HEK293 (cell line): ENCODE measurements at regions not wholly inside any gene's neighbourhood (a gene's known extent, or its start where the extent isn't known, plus 50 kb on each side); places are given as distances from the start of the nearest gene placed in this dataset.

ENCODE experiments used
- CTCF ChIA-PET: fragments of 350-600 bp; formaldehyde crosslinking; extraction: SDS; loops from one replicate; lab custom pipeline; 2021; ENCODE audit warnings: antibody characterized with exemption; lab: Yijun Ruan, JAX
- POLR2A ChIA-PET: fragments of 300-600 bp; formaldehyde crosslinking; extraction: SDS; loops from one replicate; lab custom pipeline; 2020; ENCODE audit warnings: antibody characterized with exemption, inconsistent platforms; lab: Yijun Ruan, JAX
- H3K27ac ChIP-seq: fragments of 200-500 bp; sonication (Bioruptor generic); 2 replicates; pipeline ENCODE4 v1.5.1; 2014; ENCODE audit warnings: low read depth, low read length, control low read depth, inconsistent platforms; ENCODE audit errors: extremely low read depth
- H3K36me3 ChIP-seq, 2 experiments: fragments of 200-500 bp in 1 of 2; sonication (Bioruptor generic) in 1 of 2; 1 replicate in 1 of 2; 2 replicates in 1 of 2; pipeline ENCODE4 v1.5.1; 2014 to 2017; ENCODE audit warnings: inconsistent platforms in 2 of 2, low read length in 2 of 2; ENCODE audit not compliant: control insufficient read depth in 2 of 2, insufficient read depth in 1 of 2
- H3K4me1 ChIP-seq: fragments of 200-500 bp; sonication (Bioruptor generic); 2 replicates; pipeline ENCODE4 v1.5.1; 2014; ENCODE audit warnings: mild to moderate bottlenecking, low read length, inconsistent platforms; ENCODE audit not compliant: control insufficient read depth, insufficient read depth
- H3K4me3 ChIP-seq: 2 replicates; pipeline ENCODE4 v1.5.1; 2011; ENCODE audit warnings: low read depth, mild to moderate bottlenecking, control low read depth, low read length, moderate library complexity
- H3K9me3 ChIP-seq: fragments of 200-500 bp; sonication (Bioruptor generic); 2 replicates; pipeline ENCODE4 v1.5.1; 2014; ENCODE audit warnings: low read depth, low read length, inconsistent platforms; ENCODE audit not compliant: control insufficient read depth, insufficient read depth
- KLF16 ChIP-seq: fragments of 450-650 bp; formaldehyde crosslinking; IDR thresholded peaks from 2 replicates; pipeline ENCODE4 v1.5.1; 2017; ENCODE audit warnings: missing biosample characterization, missing genetic modification characterization
- REPIN1 ChIP-seq: fragments of 450-650 bp; formaldehyde crosslinking; IDR thresholded peaks from 2 replicates; pipeline ENCODE4 v1.5.1; 2017; ENCODE audit warnings: missing biosample characterization, missing genetic modification characterization, low read depth
- TCF7L2 ChIP-seq: IDR thresholded peaks from 2 replicates; pipeline ENCODE4 v1.6.1; 2011; ENCODE audit warnings: low read depth, mild to moderate bottlenecking, inconsistent platforms, low read length, moderate library complexity, borderline replicate concordance
- YY1 ChIP-seq: fragments of 450-650 bp; formaldehyde crosslinking; IDR thresholded peaks from 2 replicates; pipeline ENCODE4 v1.5.1; 2018; ENCODE audit warnings: missing biosample characterization, missing genetic modification characterization
- ZBTB1 ChIP-seq: fragments of 450-650 bp; formaldehyde crosslinking; IDR thresholded peaks from 2 replicates; pipeline ENCODE4 v1.5.1; 2016; ENCODE audit warnings: missing biosample characterization, missing genetic modification characterization
- ZEB2 ChIP-seq: fragments of 450-650 bp; formaldehyde crosslinking; IDR thresholded peaks from 2 replicates; pipeline ENCODE4 v1.5.1; 2016; ENCODE audit warnings: missing biosample characterization, missing genetic modification characterization
- ZNF10 ChIP-seq: fragments of 450-650 bp; formaldehyde crosslinking; IDR thresholded peaks from 2 replicates; pipeline ENCODE4 v1.5.1; 2017; ENCODE audit warnings: missing biosample characterization, missing genetic modification characterization
- ZNF473 ChIP-seq: fragments of 450-650 bp; formaldehyde crosslinking; IDR thresholded peaks from 2 replicates; pipeline ENCODE4 v1.5.1; 2017; ENCODE audit warnings: missing biosample characterization, missing genetic modification characterization
- ZNF629 ChIP-seq: fragments of 450-650 bp; formaldehyde crosslinking; IDR thresholded peaks from 2 replicates; pipeline ENCODE4 v1.5.1; 2017; ENCODE audit warnings: missing biosample characterization, missing genetic modification characterization
- ZNF654 ChIP-seq: fragments of 450-650 bp; formaldehyde crosslinking; IDR thresholded peaks from 2 replicates; pipeline ENCODE4 v1.5.1; 2016; ENCODE audit warnings: low read depth, missing biosample characterization, missing genetic modification characterization
- ZNF768 ChIP-seq: fragments of 450-650 bp; formaldehyde crosslinking; IDR thresholded peaks from 2 replicates; pipeline ENCODE4 v1.5.1; 2018; ENCODE audit warnings: missing biosample characterization, mild to moderate bottlenecking, missing genetic modification characterization
- ZNF791 ChIP-seq: fragments of 450-650 bp; formaldehyde crosslinking; IDR thresholded peaks from 2 replicates; pipeline ENCODE4 v1.5.1; 2016; ENCODE audit warnings: missing biosample characterization, missing genetic modification characterization
- ZNF830 ChIP-seq: fragments of 450-650 bp; IDR thresholded peaks from 2 replicates; pipeline ENCODE4 v1.5.0; 2018; ENCODE audit warnings: missing biosample characterization, missing genetic modification characterization, low read depth, mild to moderate bottlenecking, moderate library complexity
- ZNF843 ChIP-seq: fragments of 450-650 bp; formaldehyde crosslinking; IDR thresholded peaks from 2 replicates; pipeline ENCODE4 v1.5.1; 2016; ENCODE audit warnings: missing biosample characterization, missing genetic modification characterization
- TF ChIP-seq, protein P1 (sequence below): fragments of 450-650 bp; formaldehyde crosslinking; IDR thresholded peaks from 2 replicates; pipeline ENCODE4 v1.5.1; 2016; ENCODE audit warnings: missing biosample characterization, missing genetic modification characterization
- TF ChIP-seq, protein P2 (sequence below): fragments of 450-650 bp; formaldehyde crosslinking; IDR thresholded peaks from 2 replicates; pipeline ENCODE4 v1.5.1; 2016; ENCODE audit warnings: missing biosample characterization, missing genetic modification characterization
- TF ChIP-seq, protein P3 (sequence below): fragments of 450-650 bp; IDR thresholded peaks from 2 replicates; pipeline ENCODE4 v1.5.1; 2018; ENCODE audit warnings: missing biosample characterization, mild to moderate bottlenecking, missing genetic modification characterization
- TF ChIP-seq, protein P4 (sequence below): fragments of 450-650 bp; formaldehyde crosslinking; IDR thresholded peaks from 2 replicates; pipeline ENCODE4 v1.5.1; 2016; ENCODE audit warnings: missing biosample characterization, missing genetic modification characterization
- TF ChIP-seq, protein P5 (sequence below): fragments of 450-650 bp; formaldehyde crosslinking; IDR thresholded peaks from 2 replicates; pipeline ENCODE4; 2016; ENCODE audit warnings: missing biosample characterization, missing genetic modification characterization
- TF ChIP-seq, protein P6 (sequence below): fragments of 450-650 bp; formaldehyde crosslinking; IDR thresholded peaks from 2 replicates; pipeline ENCODE4 v1.5.1; 2016; ENCODE audit warnings: missing biosample characterization, missing genetic modification characterization
- TF ChIP-seq, protein P7 (sequence below): fragments of 450-650 bp; formaldehyde crosslinking; IDR thresholded peaks from 2 replicates; pipeline ENCODE4 v1.5.1; 2016; ENCODE audit warnings: missing biosample characterization, missing genetic modification characterization, borderline replicate concordance

DNA sequence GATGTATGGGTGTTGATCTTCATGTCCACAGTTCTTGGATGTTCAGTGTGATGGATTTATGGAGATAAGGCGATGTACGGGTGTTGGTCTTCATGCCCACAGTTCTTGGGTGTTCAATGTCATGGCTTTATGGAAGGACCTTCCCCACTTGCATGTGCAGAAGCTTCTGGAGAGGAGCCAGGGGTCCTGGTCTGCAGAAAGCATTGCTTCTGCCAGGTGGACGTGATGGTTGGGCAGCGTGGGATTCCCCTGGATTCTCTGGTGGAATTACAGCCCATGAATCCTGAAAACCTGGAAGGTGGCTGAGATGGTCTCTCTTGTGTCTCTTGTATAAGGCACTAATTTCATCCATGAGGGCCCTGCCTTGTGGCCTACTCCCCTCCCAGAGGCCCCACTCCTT is 183.7 kb upstream of the TCERG1L start (continued):
- TF ChIP-seq, protein P1, sequence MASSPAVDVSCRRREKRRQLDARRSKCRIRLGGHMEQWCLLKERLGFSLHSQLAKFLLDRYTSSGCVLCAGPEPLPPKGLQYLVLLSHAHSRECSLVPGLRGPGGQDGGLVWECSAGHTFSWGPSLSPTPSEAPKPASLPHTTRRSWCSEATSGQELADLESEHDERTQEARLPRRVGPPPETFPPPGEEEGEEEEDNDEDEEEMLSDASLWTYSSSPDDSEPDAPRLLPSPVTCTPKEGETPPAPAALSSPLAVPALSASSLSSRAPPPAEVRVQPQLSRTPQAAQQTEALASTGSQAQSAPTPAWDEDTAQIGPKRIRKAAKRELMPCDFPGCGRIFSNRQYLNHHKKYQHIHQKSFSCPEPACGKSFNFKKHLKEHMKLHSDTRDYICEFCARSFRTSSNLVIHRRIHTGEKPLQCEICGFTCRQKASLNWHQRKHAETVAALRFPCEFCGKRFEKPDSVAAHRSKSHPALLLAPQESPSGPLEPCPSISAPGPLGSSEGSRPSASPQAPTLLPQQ, result no peak
- TF ChIP-seq, protein P2, sequence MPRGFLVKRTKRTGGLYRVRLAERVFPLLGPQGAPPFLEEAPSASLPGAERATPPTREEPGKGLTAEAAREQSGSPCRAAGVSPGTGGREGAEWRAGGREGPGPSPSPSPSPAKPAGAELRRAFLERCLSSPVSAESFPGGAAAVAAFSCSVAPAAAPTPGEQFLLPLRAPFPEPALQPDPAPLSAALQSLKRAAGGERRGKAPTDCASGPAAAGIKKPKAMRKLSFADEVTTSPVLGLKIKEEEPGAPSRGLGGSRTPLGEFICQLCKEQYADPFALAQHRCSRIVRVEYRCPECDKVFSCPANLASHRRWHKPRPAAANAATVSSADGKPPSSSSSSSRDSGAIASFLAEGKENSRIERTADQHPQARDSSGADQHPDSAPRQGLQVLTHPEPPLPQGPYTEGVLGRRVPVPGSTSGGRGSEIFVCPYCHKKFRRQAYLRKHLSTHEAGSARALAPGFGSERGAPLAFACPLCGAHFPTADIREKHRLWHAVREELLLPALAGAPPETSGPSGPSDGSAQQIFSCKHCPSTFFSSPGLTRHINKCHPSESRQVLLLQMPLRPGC (tag by site-specific recombination), result no peak
- TF ChIP-seq, protein P3, sequence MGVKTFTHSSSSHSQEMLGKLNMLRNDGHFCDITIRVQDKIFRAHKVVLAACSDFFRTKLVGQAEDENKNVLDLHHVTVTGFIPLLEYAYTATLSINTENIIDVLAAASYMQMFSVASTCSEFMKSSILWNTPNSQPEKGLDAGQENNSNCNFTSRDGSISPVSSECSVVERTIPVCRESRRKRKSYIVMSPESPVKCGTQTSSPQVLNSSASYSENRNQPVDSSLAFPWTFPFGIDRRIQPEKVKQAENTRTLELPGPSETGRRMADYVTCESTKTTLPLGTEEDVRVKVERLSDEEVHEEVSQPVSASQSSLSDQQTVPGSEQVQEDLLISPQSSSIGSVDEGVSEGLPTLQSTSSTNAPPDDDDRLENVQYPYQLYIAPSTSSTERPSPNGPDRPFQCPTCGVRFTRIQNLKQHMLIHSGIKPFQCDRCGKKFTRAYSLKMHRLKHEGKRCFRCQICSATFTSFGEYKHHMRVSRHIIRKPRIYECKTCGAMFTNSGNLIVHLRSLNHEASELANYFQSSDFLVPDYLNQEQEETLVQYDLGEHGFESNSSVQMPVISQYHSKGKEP (tag by site-specific recombination), result no peak
- TF ChIP-seq ZNF768 (tag by site-specific recombination) (no peak), YY1 (tag by site-specific recombination) (no peak), TCF7L2 (no peak)
- TF ChIP-seq, all 188 proteins: peak for 0

DNA sequence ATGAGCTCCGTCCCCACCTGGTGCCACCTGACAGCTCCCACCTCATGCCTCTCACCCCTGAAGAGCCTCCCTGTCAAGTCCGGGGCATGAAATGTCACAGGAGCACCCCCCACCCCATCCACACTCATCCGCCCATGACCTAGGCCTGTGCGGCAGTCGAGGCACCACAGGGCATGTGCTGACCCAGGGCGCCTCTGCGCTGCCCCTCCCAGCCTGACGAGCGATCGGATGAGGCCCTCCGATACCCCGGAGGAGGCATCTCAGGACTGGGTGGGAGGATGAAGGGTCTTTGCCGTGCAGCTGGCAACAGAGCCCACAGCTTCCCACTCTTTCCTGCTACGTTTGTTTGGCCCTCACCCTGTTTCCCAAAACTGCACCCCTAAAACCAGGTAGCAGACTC is 184.4 kb upstream of the TCERG1L start:
- CTCF ChIA-PET, result no interaction called here
- Histone ChIP-seq H3K4me1 (no peaks in the 10 kb centered on the region), H3K4me3 (no peak overlapping the region), H3K9me3 (no peaks in the 10 kb centered on the region), H3K36me3 (no peaks in the 10 kb centered on the region), H3K27ac (no peak overlapping the region)
- TF ChIP-seq, protein P4, sequence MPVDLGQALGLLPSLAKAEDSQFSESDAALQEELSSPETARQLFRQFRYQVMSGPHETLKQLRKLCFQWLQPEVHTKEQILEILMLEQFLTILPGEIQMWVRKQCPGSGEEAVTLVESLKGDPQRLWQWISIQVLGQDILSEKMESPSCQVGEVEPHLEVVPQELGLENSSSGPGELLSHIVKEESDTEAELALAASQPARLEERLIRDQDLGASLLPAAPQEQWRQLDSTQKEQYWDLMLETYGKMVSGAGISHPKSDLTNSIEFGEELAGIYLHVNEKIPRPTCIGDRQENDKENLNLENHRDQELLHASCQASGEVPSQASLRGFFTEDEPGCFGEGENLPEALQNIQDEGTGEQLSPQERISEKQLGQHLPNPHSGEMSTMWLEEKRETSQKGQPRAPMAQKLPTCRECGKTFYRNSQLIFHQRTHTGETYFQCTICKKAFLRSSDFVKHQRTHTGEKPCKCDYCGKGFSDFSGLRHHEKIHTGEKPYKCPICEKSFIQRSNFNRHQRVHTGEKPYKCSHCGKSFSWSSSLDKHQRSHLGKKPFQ, result no peak
- no peak for TF ChIP-seq KLF16 (tag by site-specific recombination)
- TF ChIP-seq ZNF830 (tag by site-specific recombination), result no peak
- no peak for TF ChIP-seq ZNF654
- TF ChIP-seq ZNF791 (tag by site-specific recombination), result no peak
- no peak for TF ChIP-seq ZNF473
- TF ChIP-seq, protein P5, sequence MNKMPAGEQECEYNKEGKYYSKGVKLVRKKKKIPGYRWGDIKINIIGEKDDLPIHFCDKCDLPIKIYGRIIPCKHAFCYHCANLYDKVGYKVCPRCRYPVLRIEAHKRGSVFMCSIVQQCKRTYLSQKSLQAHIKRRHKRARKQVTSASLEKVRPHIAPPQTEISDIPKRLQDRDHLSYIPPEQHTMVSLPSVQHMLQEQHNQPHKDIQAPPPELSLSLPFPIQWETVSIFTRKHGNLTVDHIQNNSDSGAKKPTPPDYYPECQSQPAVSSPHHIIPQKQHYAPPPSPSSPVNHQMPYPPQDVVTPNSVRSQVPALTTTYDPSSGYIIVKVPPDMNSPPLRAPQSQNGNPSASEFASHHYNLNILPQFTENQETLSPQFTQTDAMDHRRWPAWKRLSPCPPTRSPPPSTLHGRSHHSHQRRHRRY (tag by site-specific recombination), result no peak
- no peak for TF ChIP-seq ZNF10 (tag by site-specific recombination)
- TF ChIP-seq, protein P6, sequence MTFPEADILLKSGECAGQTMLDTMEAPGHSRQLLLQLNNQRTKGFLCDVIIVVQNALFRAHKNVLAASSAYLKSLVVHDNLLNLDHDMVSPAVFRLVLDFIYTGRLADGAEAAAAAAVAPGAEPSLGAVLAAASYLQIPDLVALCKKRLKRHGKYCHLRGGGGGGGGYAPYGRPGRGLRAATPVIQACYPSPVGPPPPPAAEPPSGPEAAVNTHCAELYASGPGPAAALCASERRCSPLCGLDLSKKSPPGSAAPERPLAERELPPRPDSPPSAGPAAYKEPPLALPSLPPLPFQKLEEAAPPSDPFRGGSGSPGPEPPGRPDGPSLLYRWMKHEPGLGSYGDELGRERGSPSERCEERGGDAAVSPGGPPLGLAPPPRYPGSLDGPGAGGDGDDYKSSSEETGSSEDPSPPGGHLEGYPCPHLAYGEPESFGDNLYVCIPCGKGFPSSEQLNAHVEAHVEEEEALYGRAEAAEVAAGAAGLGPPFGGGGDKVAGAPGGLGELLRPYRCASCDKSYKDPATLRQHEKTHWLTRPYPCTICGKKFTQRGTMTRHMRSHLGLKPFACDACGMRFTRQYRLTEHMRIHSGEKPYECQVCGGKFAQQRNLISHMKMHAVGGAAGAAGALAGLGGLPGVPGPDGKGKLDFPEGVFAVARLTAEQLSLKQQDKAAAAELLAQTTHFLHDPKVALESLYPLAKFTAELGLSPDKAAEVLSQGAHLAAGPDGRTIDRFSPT (tag by site-specific recombination), result no peak
- TF ChIP-seq ZNF843 (tag by site-specific recombination), result no peak
- no peak for TF ChIP-seq ZNF629 (tag by site-specific recombination)
- TF ChIP-seq ZBTB1 (tag by site-specific recombination), result no peak
- TF ChIP-seq, protein P7, sequence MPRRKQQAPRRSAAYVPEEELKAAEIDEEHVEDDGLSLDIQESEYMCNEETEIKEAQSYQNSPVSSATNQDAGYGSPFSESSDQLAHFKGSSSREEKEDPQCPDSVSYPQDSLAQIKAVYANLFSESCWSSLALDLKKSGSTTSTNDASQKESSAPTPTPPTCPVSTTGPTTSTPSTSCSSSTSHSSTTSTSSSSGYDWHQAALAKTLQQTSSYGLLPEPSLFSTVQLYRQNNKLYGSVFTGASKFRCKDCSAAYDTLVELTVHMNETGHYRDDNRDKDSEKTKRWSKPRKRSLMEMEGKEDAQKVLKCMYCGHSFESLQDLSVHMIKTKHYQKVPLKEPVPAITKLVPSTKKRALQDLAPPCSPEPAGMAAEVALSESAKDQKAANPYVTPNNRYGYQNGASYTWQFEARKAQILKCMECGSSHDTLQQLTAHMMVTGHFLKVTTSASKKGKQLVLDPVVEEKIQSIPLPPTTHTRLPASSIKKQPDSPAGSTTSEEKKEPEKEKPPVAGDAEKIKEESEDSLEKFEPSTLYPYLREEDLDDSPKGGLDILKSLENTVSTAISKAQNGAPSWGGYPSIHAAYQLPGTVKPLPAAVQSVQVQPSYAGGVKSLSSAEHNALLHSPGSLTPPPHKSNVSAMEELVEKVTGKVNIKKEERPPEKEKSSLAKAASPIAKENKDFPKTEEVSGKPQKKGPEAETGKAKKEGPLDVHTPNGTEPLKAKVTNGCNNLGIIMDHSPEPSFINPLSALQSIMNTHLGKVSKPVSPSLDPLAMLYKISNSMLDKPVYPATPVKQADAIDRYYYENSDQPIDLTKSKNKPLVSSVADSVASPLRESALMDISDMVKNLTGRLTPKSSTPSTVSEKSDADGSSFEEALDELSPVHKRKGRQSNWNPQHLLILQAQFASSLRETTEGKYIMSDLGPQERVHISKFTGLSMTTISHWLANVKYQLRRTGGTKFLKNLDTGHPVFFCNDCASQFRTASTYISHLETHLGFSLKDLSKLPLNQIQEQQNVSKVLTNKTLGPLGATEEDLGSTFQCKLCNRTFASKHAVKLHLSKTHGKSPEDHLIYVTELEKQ (tag by site-specific recombination), result no peak
- no peak for TF ChIP-seq ZEB2 (tag by site-specific recombination)
- no peak for TF ChIP-seq REPIN1 (tag by site-specific recombination)
- POLR2A ChIA-PET, result no interaction called here
